Progenitor cell of endocrine pancreas (in vitro differentiated cells): ENCODE measurements at regions not wholly inside any gene's neighbourhood (a gene's known extent, or its start where the extent isn't known, plus 50 kb on each side); places are given as distances from the start of the nearest gene placed in this dataset.

ENCODE experiments used
- DNase-seq: peaks from one replicate; pipeline ENCODE4 v3.0.0; 2021; ENCODE audit warnings: low spot score; ENCODE audit not compliant: unreplicated experiment
- H3K27ac Mint-ChIP-seq: 2 replicates; pipeline ENCODE4 v1.8.0; 2021; ENCODE audit warnings: mild to moderate bottlenecking, moderate library complexity, mixed read lengths
- H3K27me3 Mint-ChIP-seq: 2 replicates; pipeline ENCODE4 v1.8.0; 2021; ENCODE audit warnings: mixed read lengths
- H3K36me3 Mint-ChIP-seq: 2 replicates; pipeline ENCODE4 v1.8.0; 2022; ENCODE audit warnings: mixed read lengths; ENCODE audit not compliant: insufficient read depth
- H3K4me1 Mint-ChIP-seq: 2 replicates; pipeline ENCODE4 v1.8.0; 2021; ENCODE audit warnings: low read depth, mixed read lengths
- H3K4me3 Mint-ChIP-seq: 2 replicates; pipeline ENCODE4 v1.8.0; 2021; ENCODE audit warnings: low read depth, mild to moderate bottlenecking, moderate library complexity, mixed read lengths
- H3K9me3 Mint-ChIP-seq: 2 replicates; pipeline ENCODE4 v1.8.0; 2021; ENCODE audit warnings: low read depth, mixed read lengths
- TF ChIP-seq, protein P1 (sequence below): fragments of 200-600 bp; sonication (generic); IDR thresholded peaks from one replicate; pipeline ENCODE4 v1.5.0; 2021; ENCODE audit warnings: antibody characterized with exemption, mild to moderate bottlenecking; ENCODE audit not compliant: unreplicated experiment

DNA sequence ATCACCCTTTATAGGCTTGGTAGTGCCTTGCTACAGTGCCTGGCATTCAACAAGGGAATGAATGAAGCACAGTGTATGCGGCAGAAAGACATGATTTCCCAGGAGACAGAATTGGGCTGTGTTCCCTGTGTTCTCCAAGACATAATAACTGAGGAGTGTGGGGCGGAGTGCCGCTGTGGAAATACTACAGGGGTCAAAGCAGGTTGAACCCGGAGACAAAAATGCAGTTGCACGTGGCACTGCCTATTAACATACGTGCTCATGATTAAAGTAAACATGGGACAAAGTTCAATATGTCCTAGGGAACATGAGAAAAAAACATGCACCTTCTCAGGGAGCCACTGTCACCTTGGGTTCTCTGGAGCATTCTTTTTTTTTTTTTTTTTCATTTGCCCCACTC is 820.8 kb downstream of the RPA4 start:
- TF ChIP-seq, protein P1, sequence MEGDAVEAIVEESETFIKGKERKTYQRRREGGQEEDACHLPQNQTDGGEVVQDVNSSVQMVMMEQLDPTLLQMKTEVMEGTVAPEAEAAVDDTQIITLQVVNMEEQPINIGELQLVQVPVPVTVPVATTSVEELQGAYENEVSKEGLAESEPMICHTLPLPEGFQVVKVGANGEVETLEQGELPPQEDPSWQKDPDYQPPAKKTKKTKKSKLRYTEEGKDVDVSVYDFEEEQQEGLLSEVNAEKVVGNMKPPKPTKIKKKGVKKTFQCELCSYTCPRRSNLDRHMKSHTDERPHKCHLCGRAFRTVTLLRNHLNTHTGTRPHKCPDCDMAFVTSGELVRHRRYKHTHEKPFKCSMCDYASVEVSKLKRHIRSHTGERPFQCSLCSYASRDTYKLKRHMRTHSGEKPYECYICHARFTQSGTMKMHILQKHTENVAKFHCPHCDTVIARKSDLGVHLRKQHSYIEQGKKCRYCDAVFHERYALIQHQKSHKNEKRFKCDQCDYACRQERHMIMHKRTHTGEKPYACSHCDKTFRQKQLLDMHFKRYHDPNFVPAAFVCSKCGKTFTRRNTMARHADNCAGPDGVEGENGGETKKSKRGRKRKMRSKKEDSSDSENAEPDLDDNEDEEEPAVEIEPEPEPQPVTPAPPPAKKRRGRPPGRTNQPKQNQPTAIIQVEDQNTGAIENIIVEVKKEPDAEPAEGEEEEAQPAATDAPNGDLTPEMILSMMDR, result no peak
- H3K4me1 Mint-ChIP-seq, result no peaks in the 10 kb centered on the region
- no peak overlapping the region for H3K27ac Mint-ChIP-seq
- no peak overlapping the region for H3K4me3 Mint-ChIP-seq
- no peak for DNase-seq
- no peaks in the 10 kb centered on the region for H3K36me3 Mint-ChIP-seq
- H3K27me3 Mint-ChIP-seq, result no peaks in the 10 kb centered on the region
- no peaks in the 10 kb centered on the region for H3K9me3 Mint-ChIP-seq

GRCh38 chrX:97704881-97705280 is 821.2 kb downstream of the RPA4 start:
- H3K9me3 Mint-ChIP-seq, result peaks cover 3% of the 10 kb centered on the region
- no peaks in the 10 kb centered on the region for H3K27me3 Mint-ChIP-seq
- no peak overlapping the region for H3K27ac Mint-ChIP-seq
- TF ChIP-seq, protein P1, result no peak
- no peaks in the 10 kb centered on the region for H3K4me1 Mint-ChIP-seq
- H3K36me3 Mint-ChIP-seq, result no peaks in the 10 kb centered on the region
- no peak overlapping the region for H3K4me3 Mint-ChIP-seq
- no peak for DNase-seq

DNA sequence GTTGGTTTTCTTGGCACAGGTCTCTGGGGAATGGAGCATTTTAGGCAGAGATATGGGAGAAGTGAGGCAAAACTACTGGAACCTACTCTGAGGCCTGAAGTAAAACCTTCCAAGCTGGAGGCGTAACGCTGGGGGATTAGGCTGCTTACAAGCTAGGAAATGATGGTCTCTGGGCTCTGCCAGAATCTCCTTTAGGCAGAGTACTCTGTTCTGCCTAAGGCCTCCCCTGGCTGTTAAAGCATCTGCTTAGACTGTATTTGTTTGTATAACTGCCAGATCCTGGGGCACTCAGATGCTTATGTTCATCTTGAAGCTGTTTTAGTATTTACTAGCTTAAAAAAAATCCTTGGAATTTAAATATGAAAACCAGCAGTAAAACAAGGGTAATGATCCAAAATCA is 822.2 kb downstream of the RPA4 start:
- TF ChIP-seq, protein P1, result no peak
- H3K27ac Mint-ChIP-seq, result no peak overlapping the region
- H3K9me3 Mint-ChIP-seq, result peaks cover 3% of the 10 kb centered on the region
- DNase-seq, result no peak
- H3K36me3 Mint-ChIP-seq, result no peaks in the 10 kb centered on the region
- no peak overlapping the region for H3K4me3 Mint-ChIP-seq
- H3K4me1 Mint-ChIP-seq, result no peaks in the 10 kb centered on the region
- H3K27me3 Mint-ChIP-seq, result no peaks in the 10 kb centered on the region

DNA sequence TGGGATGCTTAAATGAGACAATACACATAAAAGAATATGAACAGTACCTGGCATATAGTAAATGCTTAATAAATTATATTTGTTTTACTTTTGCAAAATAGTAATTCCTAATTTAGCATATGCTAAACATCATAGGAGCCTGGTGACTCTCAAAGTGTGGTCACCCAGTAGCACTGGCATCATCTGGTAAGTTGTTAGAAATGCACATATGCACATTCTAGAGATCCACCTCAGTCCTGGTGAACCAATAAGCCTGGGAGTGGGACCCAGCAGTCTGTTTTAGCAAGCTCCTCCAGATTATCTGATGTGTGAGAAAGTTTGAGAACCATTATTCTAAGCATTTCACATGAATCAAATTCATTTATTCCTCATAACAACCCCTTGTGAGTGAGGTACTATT is 830.4 kb downstream of the RPA4 start:
- TF ChIP-seq, protein P1, result no peak
- Mint-ChIP-seq H3K9me3 (peaks cover 3% of the 10 kb centered on the region), H3K27me3 (no peaks in the 10 kb centered on the region), H3K4me1 (no peaks in the 10 kb centered on the region), H3K36me3 (no peaks in the 10 kb centered on the region), H3K4me3 (no peak overlapping the region), H3K27ac (no peak overlapping the region)
- no peak for DNase-seq

DNA sequence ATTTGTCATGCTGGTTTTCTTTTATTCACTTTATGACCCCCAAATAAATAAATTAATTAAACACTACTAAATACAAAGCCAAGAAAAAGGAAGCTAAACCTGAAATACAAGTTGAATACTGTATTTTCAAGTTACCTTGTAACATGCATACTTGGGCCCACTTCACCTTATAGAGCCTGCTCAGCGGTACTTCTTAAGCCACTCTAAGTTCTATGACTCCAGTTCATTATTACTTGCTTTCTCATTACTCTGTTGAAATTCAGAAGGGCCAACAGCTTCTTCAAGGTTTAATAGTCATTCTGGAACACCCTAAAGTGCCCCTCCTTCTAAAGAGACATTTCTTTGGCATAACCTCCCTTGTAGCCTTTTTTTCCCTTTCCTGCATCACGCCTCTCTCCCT is 844.5 kb downstream of the RPA4 start:
- TF ChIP-seq, protein P1, result no peak
- Mint-ChIP-seq H3K9me3 (peaks cover 2% of the 10 kb centered on the region), H3K4me1 (no peaks in the 10 kb centered on the region), H3K27ac (no peak overlapping the region), H3K36me3 (no peaks in the 10 kb centered on the region), H3K4me3 (no peak overlapping the region), H3K27me3 (no peaks in the 10 kb centered on the region)
- DNase-seq, result no peak
